Immature natural killer cell (primary cell): ENCODE measurements at regions not wholly inside any gene's neighbourhood (a gene's known extent, or its start where the extent isn't known, plus 50 kb on each side); places are given as distances from the start of the nearest gene placed in this dataset.
"Not testable (repeated sequence)": the region's sequence is repeated elsewhere in the genome, so short reads cannot be mapped to it uniquely, and the experiment has no call there.

ENCODE experiments used
- DNase-seq, 3 donors: peaks; one replicate each; pipeline ENCODE4 v3.0.0; 2022; ENCODE audit warnings: mixed read lengths in 1 of 3
- H3K27ac Mint-ChIP-seq, 6 donors: one replicate each; pipeline ENCODE4 v1.8.0; 2020; ENCODE audit warnings: mixed read lengths in 6 of 6, mild to moderate bottlenecking in 5 of 6, inconsistent platforms in 4 of 6, moderate library complexity in 3 of 6
- H3K27me3 Mint-ChIP-seq, 3 donors: one replicate each; pipeline ENCODE4 v1.8.0; 2020 to 2021; ENCODE audit warnings: low read depth in 3 of 3, mild to moderate bottlenecking in 3 of 3, mixed read lengths in 3 of 3, moderate library complexity in 3 of 3, inconsistent platforms in 1 of 3
- H3K36me3 Mint-ChIP-seq, 3 donors: one replicate each; pipeline ENCODE4 v1.8.0; 2020; ENCODE audit warnings: mixed read lengths in 3 of 3, inconsistent platforms in 2 of 3, mild to moderate bottlenecking in 2 of 3
- H3K4me1 Mint-ChIP-seq, 2 donors: one replicate each; pipeline ENCODE4 v1.8.0; 2020; ENCODE audit warnings: inconsistent platforms in 2 of 2, mild to moderate bottlenecking in 2 of 2, mixed read lengths in 2 of 2, moderate library complexity in 1 of 2
- H3K4me3 Mint-ChIP-seq, 5 donors: one replicate each; pipeline ENCODE4 v1.8.0; 2020; ENCODE audit warnings: mild to moderate bottlenecking in 5 of 5, mixed read lengths in 5 of 5, inconsistent platforms in 3 of 5, moderate library complexity in 3 of 5
- H3K9me3 Mint-ChIP-seq, 6 donors: one replicate each; pipeline ENCODE4 v1.8.0; 2020; ENCODE audit warnings: mild to moderate bottlenecking in 6 of 6, mixed read lengths in 6 of 6, inconsistent platforms in 4 of 6, moderate library complexity in 3 of 6

DNA sequence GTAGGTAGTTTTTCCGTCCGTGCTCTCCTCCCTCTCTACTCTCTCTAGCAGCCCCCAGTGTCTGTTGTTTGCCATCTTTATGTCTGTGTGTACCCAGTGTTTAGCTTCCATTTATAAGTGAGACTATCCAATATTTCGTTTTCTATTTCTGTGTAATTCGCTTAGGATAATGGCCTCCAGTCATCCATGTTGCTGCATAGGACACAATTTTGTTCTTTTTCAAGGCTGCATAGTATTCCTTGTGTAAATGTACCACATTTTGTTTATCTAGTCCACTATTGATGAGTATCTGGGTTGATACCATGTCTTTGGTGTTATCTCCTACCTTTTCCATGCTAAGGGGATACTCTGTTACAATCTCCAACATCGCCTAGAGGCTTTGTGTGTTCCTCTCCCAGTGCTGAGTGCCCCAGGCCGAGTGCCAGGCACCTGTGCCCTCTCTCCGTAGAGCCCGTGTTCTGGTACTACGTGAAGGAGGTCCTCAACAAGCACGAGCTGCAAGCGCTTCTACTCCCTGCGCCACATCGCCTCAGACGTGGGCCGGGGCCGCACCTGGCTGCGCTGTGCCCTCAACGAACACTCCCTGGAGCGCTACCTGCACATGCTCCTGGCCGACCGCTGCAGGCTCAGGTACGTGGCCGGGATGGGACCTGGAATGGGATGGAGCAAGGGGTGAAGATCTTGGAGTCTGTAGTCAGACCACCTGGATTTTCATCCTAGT, 51.0 kb downstream of the NPIPB11 start:
- H3K9me3 Mint-ChIP-seq, DNase-seq, H3K36me3 Mint-ChIP-seq, H3K4me3 Mint-ChIP-seq, H3K27me3 Mint-ChIP-seq, H3K4me1 Mint-ChIP-seq: not testable (repeated sequence)
- peak overlapping the region in 1 of 6 donors; percentile 30 for H3K27ac Mint-ChIP-seq

DNA sequence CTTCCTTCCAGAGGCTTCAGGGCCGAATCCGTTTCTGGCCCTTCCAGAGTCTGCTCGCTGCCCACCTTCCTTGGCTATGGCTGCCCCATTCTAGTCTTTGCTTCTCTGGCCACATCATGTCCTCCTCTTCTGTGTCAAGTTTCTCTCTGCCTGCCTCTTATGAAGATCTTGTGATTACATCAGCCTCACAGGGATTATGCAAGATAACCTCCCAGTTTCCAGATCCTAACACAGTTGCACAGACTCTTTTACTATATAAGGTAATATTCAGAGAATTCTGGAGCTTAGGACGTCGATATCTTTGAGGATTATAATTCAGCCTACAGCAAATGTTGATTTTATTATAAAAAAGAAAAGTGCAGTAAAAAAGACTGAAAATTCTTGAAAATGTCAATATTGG, 52.1 kb downstream of the NPIPB11 start:
- H3K27me3 Mint-ChIP-seq, H3K4me1 Mint-ChIP-seq, H3K9me3 Mint-ChIP-seq, H3K4me3 Mint-ChIP-seq, H3K27ac Mint-ChIP-seq, DNase-seq, H3K36me3 Mint-ChIP-seq: not testable (repeated sequence)

DNA sequence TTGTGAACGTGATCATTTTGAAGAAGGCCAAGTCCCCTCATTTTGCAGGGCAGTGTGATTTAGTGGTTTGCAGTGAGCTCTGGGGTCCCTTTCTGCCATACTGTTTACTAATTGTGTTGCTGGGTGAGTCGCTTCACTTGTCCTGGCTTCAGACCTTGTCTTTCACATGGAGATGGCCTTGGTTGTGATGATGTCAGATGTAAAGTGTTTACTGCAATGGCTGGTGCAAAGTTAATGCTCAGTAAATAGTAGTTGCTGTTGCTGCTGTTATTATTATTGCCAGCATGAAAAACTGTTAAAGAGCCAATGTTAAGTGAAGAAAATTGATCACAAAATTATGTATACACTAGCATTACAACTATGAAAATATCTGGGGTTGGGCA, 53.9 kb downstream of the NPIPB11 start:
- H3K9me3 Mint-ChIP-seq, H3K27me3 Mint-ChIP-seq, H3K4me1 Mint-ChIP-seq, H3K36me3 Mint-ChIP-seq, H3K4me3 Mint-ChIP-seq, H3K27ac Mint-ChIP-seq, DNase-seq: not testable (repeated sequence)

DNA sequence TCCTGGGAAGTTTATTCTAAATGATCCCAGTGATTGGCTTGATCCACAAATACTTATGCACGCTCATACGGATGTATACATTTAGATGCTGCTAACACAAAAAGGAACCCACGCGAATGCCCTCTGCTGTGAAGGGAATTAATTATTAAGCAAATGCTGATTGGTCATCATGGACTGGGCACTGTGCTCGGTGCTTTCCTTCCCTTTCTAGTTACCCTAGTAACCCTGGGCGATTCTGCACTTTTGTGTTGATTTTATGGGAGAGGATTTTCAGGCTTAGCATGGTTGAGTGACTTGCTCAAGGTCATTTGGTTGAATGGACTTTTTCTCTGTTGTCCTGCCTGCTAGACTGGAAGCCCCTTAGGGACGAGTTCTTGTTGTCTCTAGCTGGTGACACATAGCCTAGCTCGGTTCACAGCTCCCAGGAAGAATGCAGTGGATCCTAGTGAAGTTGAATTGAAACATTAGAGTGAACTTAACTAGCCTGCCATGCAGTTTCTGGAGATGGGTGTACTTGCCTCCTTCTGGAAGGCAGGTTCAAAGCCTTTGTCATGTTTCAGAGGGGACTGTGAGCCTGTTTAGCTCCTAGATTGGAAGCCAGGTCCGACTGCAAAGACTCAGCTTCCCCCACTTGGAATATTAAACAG, 54.4 kb downstream of the NPIPB11 start:
- not testable (repeated sequence) for DNase-seq, H3K27ac Mint-ChIP-seq, H3K36me3 Mint-ChIP-seq, H3K27me3 Mint-ChIP-seq, H3K4me1 Mint-ChIP-seq, H3K4me3 Mint-ChIP-seq, H3K9me3 Mint-ChIP-seq

DNA sequence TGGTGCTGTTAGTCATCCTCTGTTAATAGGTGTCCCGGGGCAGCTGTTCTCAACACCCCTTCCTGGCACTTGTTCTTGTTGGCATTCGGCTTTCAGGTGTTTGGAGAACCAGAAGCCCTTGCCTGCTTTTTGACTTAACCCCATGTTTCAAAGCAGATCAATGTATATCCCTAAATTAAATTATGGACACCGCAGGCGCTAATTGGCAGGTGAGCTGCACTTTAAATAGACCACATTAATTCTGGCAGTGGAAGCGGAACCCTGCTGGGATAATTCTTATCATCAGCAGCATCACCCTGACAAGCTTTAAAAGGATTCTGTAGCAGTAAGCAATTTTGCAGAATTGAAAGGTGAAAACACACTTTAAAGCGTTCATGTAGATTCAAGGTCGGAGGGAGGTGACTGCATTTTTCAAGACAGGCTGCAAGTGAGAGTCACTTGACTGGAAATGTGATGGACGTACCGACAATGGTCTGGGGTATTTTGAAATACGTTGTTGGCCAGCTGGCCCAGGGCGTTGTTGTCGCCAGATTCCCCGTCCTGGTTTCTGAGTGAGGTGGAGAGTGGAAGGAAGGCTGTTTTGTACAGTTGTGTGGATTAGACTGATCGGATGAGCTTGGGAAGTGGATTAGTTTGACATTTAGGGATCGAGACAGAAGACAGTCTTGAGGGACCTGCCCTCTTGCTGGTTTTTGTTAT, 55.1 kb downstream of the NPIPB11 start:
- not testable (repeated sequence) for H3K9me3 Mint-ChIP-seq, H3K4me3 Mint-ChIP-seq, H3K36me3 Mint-ChIP-seq, H3K27me3 Mint-ChIP-seq, H3K4me1 Mint-ChIP-seq, DNase-seq
- H3K27ac Mint-ChIP-seq: peak overlapping the region in 1 of 6 donors; percentile 32

DNA sequence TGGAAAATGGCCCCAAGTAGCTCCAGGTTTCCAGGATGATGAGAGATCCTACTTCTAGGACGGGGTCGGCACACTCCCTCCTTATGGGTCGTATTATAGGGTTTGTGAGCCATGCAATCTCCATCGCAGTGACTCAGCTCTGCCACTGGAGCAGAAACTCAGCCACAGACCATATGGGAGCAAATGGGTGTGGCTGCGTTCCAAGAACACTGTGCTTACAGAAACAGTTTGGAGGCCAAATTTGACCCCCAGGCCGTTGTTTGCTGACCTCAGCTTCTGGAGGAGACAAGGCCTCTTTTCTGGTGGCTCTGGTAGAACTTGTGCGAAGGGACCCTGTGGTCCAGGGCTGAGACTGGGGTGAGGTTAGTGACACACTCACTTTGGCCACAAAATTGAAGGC, 56.5 kb downstream of the NPIPB11 start:
- H3K36me3 Mint-ChIP-seq, H3K9me3 Mint-ChIP-seq, H3K4me1 Mint-ChIP-seq, H3K27me3 Mint-ChIP-seq, DNase-seq, H3K4me3 Mint-ChIP-seq, H3K27ac Mint-ChIP-seq: not testable (repeated sequence)

DNA sequence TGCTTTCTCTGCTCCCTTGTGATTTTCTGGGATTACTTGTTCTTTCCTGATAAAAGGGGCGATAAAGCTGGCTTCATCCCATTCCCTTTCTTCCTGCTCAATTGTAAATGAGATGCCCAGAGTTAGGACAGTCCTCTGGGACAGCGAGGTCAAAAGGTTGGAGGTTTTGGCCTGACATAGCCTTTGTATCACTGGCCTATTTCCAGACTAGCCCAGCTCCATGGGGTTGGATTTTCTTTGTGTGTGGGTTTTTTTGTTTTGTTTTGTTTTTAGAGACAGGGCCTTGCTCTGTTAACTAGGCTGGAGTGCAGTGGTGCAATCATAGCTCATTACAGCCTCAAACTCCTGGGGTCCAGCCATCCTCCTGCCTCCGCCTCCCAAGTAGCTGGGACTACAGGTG, 57.8 kb downstream of the NPIPB11 start:
- not testable (repeated sequence) for H3K36me3 Mint-ChIP-seq, H3K4me3 Mint-ChIP-seq, H3K4me1 Mint-ChIP-seq, H3K27me3 Mint-ChIP-seq, H3K9me3 Mint-ChIP-seq, DNase-seq
- H3K27ac Mint-ChIP-seq: peak overlapping the region in 1 of 6 donors; percentile 35

DNA sequence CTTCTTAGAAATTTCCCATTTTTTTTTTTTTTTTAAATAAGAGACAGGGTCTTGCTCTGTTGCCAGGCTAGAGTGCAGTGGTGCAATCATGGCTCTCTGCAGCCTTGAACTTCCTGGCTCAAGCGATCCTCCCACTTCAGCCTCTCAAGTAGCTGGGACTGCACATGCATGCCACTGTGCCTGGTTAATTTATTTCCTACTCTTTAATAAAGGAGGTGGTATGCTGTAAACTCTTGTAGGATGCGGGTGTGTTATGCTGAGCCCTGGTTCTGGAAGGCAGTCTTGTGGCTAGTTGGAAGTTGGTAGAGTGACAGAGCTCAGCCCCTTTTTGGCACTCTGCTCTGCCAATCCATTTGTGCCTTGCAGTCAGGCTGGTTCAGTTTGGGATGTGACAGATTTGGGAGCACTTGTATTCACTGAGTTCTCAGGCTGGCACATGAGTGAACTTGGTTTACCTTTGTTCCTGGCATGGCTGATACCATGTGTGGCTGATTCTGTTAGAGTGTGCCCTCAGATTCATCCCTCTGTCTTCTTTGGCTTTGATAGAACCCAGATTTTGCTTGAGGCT, 58.3 kb downstream of the NPIPB11 start:
- H3K9me3 Mint-ChIP-seq, H3K4me1 Mint-ChIP-seq, DNase-seq, H3K36me3 Mint-ChIP-seq, H3K4me3 Mint-ChIP-seq, H3K27me3 Mint-ChIP-seq: not testable (repeated sequence)
- peak overlapping the region in 1 of 6 donors; percentile 35 for H3K27ac Mint-ChIP-seq

DNA sequence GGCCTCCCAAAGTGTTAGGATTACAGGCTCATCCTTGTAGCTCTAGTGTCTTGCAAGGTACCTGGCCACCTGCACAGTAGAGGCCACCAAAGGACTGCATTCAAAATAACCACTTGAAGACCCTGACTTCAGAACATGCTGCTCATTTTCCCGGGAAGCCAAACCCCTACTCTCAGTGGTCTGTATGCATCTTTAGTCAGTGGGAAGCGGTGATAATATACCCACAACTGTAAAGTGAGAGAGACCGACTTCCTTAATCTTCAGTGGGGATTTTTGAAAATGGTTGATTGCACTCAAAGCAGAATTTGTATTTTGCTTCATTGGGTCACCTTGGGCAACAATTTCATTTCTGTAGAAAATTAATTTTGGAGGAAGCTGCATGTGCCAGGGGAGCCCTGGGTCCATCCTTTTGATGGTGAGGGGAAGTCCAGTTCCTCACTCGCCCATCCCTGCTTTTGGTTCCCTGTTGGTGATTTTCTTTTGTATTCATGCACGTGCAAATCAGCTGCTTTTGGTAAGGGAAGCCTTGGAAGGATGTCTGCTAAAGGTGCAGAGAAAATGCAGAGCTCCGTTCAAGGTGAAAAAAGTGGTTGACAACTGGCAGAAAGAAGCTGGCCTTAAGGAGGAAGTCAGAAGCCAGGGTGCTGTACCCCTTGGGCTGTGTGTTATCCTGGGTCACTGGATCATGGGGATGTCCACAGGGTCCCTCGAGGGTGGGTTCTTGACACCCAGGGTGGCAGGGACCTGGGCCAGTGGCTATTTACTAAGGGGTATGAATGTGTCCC, 59.5 kb downstream of the NPIPB11 start:
- H3K9me3 Mint-ChIP-seq, DNase-seq, H3K4me1 Mint-ChIP-seq, H3K27me3 Mint-ChIP-seq: not testable (repeated sequence)
- H3K27ac Mint-ChIP-seq: peak overlapping the region in 4 of 6 donors; percentile 22 to 74 (median 60)
- H3K36me3 Mint-ChIP-seq: peaks cover 11 to 14% (median 12%) of the 10 kb centered on the region in 3 donors
- peak overlapping the region in 1 of 5 donors; percentile 18 for H3K4me3 Mint-ChIP-seq

DNA sequence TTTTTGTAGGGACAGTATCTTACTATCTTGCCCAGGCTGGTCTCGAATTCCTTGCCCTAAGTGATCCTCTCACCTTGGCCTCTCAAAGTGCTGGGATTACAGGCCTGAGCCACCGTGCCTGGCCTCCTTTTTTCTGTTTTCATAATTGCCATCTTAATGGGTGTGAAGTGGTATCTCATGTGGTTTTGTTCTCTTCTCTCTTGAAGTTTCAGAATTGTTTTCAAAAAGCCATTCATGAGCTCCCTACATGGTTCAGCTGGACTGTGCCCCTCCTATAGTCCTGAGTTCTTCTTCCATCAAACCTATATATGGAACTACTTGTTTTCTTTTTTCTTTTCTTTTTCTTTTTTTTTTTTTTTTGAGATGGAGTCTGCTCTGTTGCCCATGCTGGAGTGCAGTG, 60.3 kb downstream of the NPIPB11 start:
- H3K27me3 Mint-ChIP-seq, H3K4me1 Mint-ChIP-seq, H3K4me3 Mint-ChIP-seq, H3K9me3 Mint-ChIP-seq: not testable (repeated sequence)
- peak overlapping the region in 3 of 6 donors; percentile 50 to 70 (median 69) for H3K27ac Mint-ChIP-seq
- peak in 2 of 3 donors; percentile 21 to 23 for DNase-seq
- peaks cover 12 to 14% (median 13%) of the 10 kb centered on the region in 3 donors for H3K36me3 Mint-ChIP-seq

DNA sequence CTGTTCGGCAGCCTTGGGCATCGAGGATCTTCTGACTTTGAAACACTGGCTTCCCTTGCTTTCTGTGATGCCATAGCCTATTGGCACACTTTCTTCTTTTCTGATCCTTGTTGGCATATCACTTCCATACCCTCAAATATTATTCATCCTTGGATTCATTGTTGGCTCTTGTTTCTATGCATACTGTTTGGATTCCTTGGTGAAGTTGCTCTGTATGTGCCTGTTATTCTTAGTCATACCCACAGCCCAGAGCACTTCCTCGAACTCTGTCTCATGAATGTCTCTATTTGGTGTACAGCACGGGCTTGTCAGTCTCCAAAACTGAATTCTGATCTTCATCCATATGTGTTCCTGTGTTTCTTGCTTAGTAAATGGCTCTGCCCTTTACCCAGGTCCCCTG, 63.6 kb downstream of the NPIPB11 start:
- H3K27me3 Mint-ChIP-seq, H3K9me3 Mint-ChIP-seq, DNase-seq, H3K4me3 Mint-ChIP-seq, H3K27ac Mint-ChIP-seq: not testable (repeated sequence)
- Mint-ChIP-seq H3K36me3 (peaks cover 12 to 14% (median 13%) of the 10 kb centered on the region in 3 donors), H3K4me1 (peaks cover 20 to 21% of the 10 kb centered on the region in 2 donors)

DNA sequence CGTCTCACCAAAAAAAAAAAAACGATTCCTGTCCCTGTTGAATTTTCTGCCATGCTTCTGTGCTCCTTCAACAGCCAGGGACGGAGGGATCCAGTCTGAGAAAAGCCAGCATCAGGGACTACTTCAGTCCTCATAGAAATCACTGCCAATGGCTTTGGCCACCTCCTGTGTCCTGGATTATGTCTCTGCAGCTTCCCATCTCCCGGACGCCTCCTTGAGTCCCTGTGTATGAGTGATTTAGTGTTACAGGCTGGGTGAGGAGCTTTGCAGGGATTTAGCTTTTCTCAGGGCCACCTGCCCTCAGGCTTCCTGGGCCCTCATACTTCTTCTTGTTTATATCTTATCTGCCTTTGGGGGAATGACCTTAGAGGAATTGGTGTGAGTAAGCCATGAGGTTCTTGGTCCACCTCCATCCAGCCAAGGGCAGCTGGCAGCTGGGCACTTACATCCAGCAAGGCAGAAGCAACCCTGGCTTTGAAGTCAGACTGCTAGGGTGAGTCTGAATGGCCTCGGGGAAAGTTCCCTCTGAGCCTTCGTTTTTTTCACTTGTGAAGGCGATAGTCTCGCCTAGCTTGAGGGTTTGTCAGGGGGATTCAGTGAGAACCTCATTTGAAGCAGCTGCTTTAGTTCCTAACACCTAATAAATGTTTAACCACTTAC, 65.6 kb downstream of the NPIPB11 start:
- H3K4me3 Mint-ChIP-seq, DNase-seq: not testable (repeated sequence)

DNA sequence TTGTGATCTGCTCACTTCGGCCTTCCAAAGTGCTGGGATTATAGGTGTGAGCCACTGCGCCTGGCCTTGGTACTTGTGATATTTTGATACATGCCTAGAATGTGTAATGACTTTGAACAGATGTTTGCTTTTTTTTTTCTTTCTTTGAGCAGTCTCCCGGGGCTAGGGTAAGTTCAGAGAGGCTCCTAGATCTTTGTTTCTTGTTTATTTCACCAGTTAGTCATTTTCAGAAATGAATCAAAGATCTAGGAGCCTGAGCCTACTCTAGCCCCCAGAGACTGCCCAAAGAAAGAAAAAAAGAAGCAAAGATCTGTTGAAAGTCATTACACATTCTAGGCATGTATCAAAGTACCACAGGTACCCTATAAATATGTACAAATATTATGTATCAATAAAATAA, 66.3 kb downstream of the NPIPB11 start:
- not testable (repeated sequence) for H3K27me3 Mint-ChIP-seq, H3K9me3 Mint-ChIP-seq, DNase-seq, H3K4me3 Mint-ChIP-seq, H3K27ac Mint-ChIP-seq
- Mint-ChIP-seq H3K4me1 (peaks cover 11 to 18% of the 10 kb centered on the region in 2 donors), H3K36me3 (peaks cover 12 to 14% (median 13%) of the 10 kb centered on the region in 3 donors)

More for the DNA sequence above, 65.6 kb downstream of the NPIPB11 start:
- not testable (repeated sequence) for H3K9me3 Mint-ChIP-seq, H3K27ac Mint-ChIP-seq, H3K27me3 Mint-ChIP-seq
- Mint-ChIP-seq H3K4me1 (peaks cover 10 to 13% of the 10 kb centered on the region in 2 donors), H3K36me3 (peaks cover 12 to 14% (median 13%) of the 10 kb centered on the region in 3 donors)
